SK-N-SH treated with all-trans-retinoic acid at 6 μM for 48 hours (cell line): ENCODE measurements at regions not wholly inside any gene's neighbourhood (a gene's known extent, or its start where the extent isn't known, plus 50 kb on each side); places are given as distances from the start of the nearest gene placed in this dataset.

Source experiments
- ESRRG ChIP-seq: fragments of 250-450 bp; sonication (Bioruptor Pico); IDR thresholded peaks from 2 replicates; pipeline ENCODE4 v1.6.1; 2021; ENCODE audit warnings: mild to moderate bottlenecking
- ZFP30 ChIP-seq: fragments of 450-650 bp; formaldehyde crosslinking; IDR thresholded peaks from 2 replicates; pipeline ENCODE4 v1.5.0; 2022; ENCODE audit warnings: mild to moderate bottlenecking, moderate library complexity
- TF ChIP-seq, protein P1 (sequence below): fragments of 250-450 bp; sonication (Bioruptor Pico); IDR thresholded peaks from 2 replicates; pipeline ENCODE4 v1.8.0; 2020; ENCODE audit warnings: mild to moderate bottlenecking, moderate library complexity, borderline replicate concordance
- TF ChIP-seq, protein P2 (sequence below): fragments of 250-450 bp; sonication (Bioruptor Pico); IDR thresholded peaks from 2 replicates; pipeline ENCODE4 v1.5.1; 2020; ENCODE audit warnings: low read depth, mild to moderate bottlenecking, moderate library complexity

DNA sequence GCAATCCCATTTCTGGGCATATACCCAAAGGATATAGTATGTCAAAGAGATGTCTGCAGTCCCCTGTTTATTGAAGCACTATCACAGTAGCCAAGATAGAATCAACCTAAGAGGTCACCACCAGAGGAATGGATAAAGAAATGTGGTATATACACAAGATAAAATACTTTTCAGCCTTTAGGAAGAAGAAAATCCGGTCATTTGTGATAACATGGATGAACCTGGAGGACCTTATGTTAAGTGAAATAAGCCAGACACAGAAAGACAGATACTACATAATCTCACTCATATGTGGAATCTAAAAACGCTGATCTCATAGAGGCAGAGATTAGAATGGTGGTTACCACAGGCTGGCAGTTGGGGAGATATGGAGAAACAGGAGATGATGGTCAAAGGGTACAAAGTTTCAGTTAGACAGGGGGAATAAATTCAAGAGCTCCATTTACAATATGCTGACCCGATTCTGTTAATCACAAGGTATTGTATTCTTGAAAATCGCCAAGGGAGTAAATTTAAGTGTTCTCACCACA is 195.8 kb downstream of the MTHFS start:
- TF ChIP-seq, protein P1, sequence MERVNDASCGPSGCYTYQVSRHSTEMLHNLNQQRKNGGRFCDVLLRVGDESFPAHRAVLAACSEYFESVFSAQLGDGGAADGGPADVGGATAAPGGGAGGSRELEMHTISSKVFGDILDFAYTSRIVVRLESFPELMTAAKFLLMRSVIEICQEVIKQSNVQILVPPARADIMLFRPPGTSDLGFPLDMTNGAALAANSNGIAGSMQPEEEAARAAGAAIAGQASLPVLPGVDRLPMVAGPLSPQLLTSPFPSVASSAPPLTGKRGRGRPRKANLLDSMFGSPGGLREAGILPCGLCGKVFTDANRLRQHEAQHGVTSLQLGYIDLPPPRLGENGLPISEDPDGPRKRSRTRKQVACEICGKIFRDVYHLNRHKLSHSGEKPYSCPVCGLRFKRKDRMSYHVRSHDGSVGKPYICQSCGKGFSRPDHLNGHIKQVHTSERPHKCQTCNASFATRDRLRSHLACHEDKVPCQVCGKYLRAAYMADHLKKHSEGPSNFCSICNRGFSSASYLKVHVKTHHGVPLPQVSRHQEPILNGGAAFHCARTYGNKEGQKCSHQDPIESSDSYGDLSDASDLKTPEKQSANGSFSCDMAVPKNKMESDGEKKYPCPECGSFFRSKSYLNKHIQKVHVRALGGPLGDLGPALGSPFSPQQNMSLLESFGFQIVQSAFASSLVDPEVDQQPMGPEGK (CRISPR knock-in tag): no peak
- no peak for TF ChIP-seq ZFP30
- TF ChIP-seq, protein P2, sequence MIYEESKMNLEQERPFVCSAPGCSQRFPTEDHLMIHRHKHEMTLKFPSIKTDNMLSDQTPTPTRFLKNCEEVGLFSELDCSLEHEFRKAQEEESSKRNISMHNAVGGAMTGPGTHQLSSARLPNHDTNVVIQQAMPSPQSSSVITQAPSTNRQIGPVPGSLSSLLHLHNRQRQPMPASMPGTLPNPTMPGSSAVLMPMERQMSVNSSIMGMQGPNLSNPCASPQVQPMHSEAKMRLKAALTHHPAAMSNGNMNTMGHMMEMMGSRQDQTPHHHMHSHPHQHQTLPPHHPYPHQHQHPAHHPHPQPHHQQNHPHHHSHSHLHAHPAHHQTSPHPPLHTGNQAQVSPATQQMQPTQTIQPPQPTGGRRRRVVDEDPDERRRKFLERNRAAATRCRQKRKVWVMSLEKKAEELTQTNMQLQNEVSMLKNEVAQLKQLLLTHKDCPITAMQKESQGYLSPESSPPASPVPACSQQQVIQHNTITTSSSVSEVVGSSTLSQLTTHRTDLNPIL (CRISPR knock-in tag): no peak
- no peak for TF ChIP-seq ESRRG (CRISPR knock-in tag)
